ENCODE measurements at regions not wholly inside any gene's neighbourhood (a gene's known extent, or its start where the extent isn't known, plus 50 kb on each side); places are given as distances from the start of the nearest gene placed in this dataset.

DNA sequence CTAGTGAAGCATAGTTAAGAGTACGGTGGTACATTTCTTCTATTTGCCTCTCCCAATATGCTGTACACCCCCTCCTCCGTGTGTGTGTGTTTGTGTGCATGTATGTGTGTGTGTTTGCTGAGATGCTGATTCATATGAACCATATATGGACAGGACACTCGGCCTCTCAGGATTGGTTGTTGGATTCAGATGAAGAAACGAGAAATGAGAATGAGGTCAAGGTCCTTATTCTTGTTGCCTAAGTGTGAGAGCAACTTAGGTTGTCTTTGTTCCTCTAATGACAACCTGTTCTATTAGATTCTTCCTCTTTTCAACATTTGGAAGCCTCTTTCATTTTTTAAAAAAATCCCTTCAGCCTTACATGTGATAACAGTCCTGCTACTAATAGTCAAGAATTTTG, 1387.6 kb downstream of the STIM2 start (continued):
- TF ChIP-seq HDGF (IDR thresholded peaks at IDR 0.05) (0 out of 2 replicates have a peak, but pooled peaks have one; percentile 56), NR2C1 (IDR thresholded peaks at IDR 0.05) (no peak), ZNF274 (IDR thresholded peaks at IDR 0.05; ENCODE audit: insufficient read depth, insufficient read length) (no peak), NR2C2 (IDR thresholded peaks at IDR 0.05; ENCODE audit: borderline replicate concordance, control insufficient read depth, insufficient read length, low read depth) (no peak), POLR2AphosphoS2 (IDR thresholded peaks at IDR 0.05; ENCODE audit: low read depth, low read length) (no peak), POLR2AphosphoS5 (IDR thresholded peaks at IDR 0.05; ENCODE audit: low read length) (no peak), ATF7 (IDR thresholded peaks at IDR 0.05; ENCODE audit: low read depth) (peak; percentile 76; the same call in 1 of the 2 replicates), RAD51 (IDR thresholded peaks at IDR 0.05) (0 out of 2 replicates have a peak, but pooled peaks have one; percentile 26), CBFB (IDR thresholded peaks at IDR 0.05; ENCODE audit: low read depth) (no peak), SIX5 (IDR thresholded peaks at IDR 0.05; ENCODE audit: low read depth, low read length, severe bottlenecking) (no peak), SREBF1 (IDR thresholded peaks at IDR 0.05; ENCODE audit: low read length) (no peak), TCF3 (IDR thresholded peaks at IDR 0.05; ENCODE audit: borderline replicate concordance, insufficient read depth, low read depth, low read length) (no peak), IKZF2 (IDR thresholded peaks at IDR 0.05) (peak; percentile 26 to 56; a peak in 2 of 4 replicates), ZNF384 (IDR thresholded peaks at IDR 0.05; ENCODE audit: borderline replicate concordance, low read depth, low read length) (no peak), DPF2 (IDR thresholded peaks at IDR 0.05) (peak; percentile 42; the same call in 1 of the 2 replicates), SP1 (IDR thresholded peaks at IDR 0.05; ENCODE audit: low read depth, low read length) (no peak), SPI1 (IDR thresholded peaks at IDR 0.05; ENCODE audit: borderline replicate concordance, insufficient read depth, low read depth, low read length) (no peak)
- TF ChIP-seq, protein P1, sequence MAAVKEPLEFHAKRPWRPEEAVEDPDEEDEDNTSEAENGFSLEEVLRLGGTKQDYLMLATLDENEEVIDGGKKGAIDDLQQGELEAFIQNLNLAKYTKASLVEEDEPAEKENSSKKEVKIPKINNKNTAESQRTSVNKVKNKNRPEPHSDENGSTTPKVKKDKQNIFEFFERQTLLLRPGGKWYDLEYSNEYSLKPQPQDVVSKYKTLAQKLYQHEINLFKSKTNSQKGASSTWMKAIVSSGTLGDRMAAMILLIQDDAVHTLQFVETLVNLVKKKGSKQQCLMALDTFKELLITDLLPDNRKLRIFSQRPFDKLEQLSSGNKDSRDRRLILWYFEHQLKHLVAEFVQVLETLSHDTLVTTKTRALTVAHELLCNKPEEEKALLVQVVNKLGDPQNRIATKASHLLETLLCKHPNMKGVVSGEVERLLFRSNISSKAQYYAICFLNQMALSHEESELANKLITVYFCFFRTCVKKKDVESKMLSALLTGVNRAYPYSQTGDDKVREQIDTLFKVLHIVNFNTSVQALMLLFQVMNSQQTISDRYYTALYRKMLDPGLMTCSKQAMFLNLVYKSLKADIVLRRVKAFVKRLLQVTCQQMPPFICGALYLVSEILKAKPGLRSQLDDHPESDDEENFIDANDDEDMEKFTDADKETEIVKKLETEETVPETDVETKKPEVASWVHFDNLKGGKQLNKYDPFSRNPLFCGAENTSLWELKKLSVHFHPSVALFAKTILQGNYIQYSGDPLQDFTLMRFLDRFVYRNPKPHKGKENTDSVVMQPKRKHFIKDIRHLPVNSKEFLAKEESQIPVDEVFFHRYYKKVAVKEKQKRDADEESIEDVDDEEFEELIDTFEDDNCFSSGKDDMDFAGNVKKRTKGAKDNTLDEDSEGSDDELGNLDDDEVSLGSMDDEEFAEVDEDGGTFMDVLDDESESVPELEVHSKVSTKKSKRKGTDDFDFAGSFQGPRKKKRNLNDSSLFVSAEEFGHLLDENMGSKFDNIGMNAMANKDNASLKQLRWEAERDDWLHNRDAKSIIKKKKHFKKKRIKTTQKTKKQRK (IDR thresholded peaks at IDR 0.05; ENCODE audit: low read depth, low read length): no peak
- TF ChIP-seq, protein P2, sequence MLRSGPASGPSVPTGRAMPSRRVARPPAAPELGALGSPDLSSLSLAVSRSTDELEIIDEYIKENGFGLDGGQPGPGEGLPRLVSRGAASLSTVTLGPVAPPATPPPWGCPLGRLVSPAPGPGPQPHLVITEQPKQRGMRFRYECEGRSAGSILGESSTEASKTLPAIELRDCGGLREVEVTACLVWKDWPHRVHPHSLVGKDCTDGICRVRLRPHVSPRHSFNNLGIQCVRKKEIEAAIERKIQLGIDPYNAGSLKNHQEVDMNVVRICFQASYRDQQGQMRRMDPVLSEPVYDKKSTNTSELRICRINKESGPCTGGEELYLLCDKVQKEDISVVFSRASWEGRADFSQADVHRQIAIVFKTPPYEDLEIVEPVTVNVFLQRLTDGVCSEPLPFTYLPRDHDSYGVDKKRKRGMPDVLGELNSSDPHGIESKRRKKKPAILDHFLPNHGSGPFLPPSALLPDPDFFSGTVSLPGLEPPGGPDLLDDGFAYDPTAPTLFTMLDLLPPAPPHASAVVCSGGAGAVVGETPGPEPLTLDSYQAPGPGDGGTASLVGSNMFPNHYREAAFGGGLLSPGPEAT (IDR thresholded peaks at IDR 0.05; ENCODE audit: low read depth): peak; percentile 45; the same call in 1 of the 2 replicates
- TF ChIP-seq, protein P3, sequence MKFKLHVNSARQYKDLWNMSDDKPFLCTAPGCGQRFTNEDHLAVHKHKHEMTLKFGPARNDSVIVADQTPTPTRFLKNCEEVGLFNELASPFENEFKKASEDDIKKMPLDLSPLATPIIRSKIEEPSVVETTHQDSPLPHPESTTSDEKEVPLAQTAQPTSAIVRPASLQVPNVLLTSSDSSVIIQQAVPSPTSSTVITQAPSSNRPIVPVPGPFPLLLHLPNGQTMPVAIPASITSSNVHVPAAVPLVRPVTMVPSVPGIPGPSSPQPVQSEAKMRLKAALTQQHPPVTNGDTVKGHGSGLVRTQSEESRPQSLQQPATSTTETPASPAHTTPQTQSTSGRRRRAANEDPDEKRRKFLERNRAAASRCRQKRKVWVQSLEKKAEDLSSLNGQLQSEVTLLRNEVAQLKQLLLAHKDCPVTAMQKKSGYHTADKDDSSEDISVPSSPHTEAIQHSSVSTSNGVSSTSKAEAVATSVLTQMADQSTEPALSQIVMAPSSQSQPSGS (IDR thresholded peaks at IDR 0.05; ENCODE audit: low read length): no peak
- TF ChIP-seq, protein P4, sequence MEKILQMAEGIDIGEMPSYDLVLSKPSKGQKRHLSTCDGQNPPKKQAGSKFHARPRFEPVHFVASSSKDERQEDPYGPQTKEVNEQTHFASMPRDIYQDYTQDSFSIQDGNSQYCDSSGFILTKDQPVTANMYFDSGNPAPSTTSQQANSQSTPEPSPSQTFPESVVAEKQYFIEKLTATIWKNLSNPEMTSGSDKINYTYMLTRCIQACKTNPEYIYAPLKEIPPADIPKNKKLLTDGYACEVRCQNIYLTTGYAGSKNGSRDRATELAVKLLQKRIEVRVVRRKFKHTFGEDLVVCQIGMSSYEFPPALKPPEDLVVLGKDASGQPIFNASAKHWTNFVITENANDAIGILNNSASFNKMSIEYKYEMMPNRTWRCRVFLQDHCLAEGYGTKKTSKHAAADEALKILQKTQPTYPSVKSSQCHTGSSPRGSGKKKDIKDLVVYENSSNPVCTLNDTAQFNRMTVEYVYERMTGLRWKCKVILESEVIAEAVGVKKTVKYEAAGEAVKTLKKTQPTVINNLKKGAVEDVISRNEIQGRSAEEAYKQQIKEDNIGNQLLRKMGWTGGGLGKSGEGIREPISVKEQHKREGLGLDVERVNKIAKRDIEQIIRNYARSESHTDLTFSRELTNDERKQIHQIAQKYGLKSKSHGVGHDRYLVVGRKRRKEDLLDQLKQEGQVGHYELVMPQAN (conservative IDR thresholded peaks at IDR 0.05): no peak
- TF ChIP-seq, protein P5, sequence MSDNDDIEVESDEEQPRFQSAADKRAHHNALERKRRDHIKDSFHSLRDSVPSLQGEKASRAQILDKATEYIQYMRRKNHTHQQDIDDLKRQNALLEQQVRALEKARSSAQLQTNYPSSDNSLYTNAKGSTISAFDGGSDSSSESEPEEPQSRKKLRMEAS (IDR thresholded peaks at IDR 0.05; ENCODE audit: low read depth, low read length): no peak

Measured in GM12878 (cell line).